Brain pericyte (primary cell): ENCODE measurements at regions not wholly inside any gene's neighbourhood (a gene's known extent, or its start where the extent isn't known, plus 50 kb on each side); places are given as distances from the start of the nearest gene placed in this dataset.
"Not testable (repeated sequence)": the region's sequence is repeated elsewhere in the genome, so short reads cannot be mapped to it uniquely, and the experiment has no call there.

Experiments
- DNase-seq: peaks from one replicate; pipeline ENCODE4 v3.0.0-alpha.2; 2012; ENCODE audit warnings: low read depth, low spot score

DNA sequence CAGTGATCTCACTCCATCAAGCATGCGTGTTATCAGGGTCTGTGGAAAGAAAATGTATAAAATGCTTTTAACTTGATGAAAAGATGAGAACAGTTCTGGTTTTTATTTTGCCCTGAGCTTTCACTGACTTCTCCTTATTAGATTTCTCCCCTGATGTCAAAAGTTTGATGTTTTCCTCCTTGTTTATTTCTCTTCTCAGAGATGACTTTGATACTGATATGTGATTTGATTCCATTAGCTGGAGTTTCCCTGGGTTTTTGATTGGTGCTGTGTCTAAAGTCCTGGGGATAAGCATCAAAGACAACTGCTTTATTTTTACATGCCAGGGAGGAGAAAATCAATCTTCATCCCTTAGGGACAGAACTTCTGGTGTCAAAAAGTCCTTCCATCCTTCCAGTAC lies 510.0 kb downstream of the KCTD16 start:
- no peak for DNase-seq

DNA sequence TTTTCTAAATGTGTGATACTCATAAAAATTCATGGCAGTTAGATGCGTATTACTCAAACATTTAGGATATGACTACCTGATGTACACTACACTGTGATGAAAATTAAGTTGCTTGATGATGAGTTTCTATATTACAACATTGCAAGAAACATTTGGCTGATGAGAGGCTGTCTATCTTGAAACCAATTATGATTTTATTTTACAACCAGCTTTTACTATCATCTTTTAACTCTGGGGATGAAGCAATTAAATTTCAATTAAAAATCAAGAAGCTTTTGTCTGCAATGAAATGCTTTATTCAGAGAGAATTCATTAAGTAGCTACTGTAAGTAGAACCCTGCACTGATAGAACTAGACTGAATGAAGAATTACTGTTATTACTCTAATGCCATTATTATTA lies 500.4 kb downstream of the KCTD16 start:
- DNase-seq: no peak

DNA sequence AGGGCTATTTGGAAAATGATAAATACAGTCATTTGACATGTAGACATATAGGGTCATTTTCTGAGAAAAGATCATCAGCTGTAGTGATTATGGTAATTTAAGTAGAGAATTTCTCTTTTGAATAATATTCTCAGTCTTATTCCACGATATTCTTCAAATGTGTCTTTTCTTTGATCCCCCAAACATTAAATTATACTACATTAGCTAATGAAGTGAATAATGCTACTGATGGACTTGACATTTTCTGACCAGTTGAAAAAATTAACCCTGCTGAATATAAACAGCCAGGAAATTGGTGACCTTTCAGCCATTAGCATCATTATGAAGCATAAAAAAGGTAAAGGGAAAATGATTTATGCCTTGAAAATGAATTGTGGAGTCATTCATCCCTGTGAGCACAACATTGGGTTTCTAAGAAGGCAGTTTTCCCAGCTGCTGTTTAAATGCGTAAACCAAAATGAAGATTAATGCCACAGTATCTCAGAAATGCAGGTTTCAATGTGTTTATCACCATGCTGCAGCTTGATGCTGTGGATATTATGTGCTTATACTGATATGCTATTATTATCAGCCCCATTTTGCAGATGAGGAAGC lies 489.1 kb downstream of the KCTD16 start:
- no peak for DNase-seq

DNA sequence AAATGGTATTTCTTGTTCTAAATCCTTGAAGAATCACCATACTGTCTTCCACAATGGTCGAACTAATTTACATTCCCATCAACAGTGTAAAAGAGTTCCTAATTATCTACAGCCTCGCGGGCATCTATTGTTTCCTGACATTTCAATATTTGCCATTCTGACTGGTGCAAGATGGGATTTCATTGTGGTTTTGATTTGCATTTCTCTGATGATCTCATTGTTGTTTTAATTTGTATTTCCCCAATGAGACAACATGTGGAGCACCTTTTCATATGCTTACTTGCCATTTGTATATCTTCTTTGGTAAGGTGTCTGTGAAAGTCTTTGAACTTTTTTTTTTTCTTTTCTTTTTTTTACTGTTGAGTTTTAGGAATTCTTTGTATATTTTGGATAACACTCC lies 473.6 kb downstream of the KCTD16 start:
- DNase-seq: no peak

DNA sequence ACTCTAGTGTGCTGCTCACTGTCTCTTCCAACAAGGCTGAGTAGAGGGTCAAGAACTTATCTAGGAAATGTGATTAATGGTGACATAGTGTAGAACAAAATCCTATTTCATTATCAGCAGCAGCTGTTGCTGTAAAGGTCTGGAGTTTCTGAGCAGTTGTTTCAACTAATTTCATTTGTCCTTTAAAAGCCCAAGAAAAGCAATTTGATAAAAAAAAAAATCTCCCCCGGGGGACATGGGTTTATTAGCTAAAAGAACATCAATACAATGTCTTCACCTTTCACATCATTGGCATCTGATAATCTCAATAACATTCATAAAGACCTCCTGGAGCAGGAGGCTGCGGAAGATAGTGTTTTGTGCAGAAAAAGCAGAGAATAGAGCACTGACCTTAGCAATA lies 468.1 kb downstream of the KCTD16 start:
- no peak for DNase-seq

DNA sequence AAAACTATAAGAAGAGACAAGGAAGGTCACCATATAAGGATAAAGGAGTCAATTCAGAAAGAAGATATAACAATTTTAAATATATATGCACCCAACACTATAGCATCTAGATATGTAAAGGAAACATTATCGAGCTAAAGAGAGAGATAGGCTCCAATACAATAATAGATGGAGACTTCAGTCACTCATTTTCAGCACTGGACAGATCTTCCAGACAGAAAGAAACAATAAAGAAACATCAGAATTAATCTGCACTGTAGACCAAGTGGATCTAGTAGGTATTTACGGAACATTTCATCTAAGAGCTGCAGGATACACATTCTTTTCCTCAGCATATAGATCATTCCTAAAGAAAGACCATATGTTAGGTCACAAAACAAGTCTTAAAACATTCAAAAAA lies 463.5 kb downstream of the KCTD16 start:
- DNase-seq: no peak

DNA sequence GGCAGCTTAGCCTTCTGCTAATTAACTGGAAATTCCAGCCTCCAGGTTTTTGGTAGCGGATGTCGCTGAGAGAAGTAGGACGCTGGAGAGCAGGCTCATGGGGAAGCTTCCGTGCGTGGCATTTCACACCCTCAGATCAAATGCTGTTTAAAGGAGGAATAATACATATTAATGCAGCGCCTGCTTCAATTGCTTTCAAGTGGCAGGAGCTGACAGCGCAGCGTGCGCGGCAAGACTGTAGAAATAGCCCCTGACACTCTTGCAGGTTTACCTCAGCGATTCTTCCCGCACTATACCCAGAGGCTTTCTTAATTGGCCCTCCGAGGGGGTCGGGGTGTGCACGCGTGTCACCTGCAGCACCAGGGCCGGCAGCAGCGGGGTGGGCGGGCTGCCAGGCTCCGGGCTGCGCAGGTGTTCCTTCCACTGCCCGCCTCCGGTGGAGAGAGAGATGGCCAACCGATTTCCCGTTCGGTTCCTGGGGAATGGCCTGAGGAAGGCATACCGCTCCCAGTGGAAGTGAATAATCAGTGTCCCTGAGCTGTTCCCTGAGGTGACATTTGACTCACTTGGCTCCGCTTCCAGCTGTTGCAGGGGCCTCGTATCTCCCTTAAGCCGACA lies 427.9 kb downstream of the KCTD16 start:
- DNase-seq: no peak

DNA sequence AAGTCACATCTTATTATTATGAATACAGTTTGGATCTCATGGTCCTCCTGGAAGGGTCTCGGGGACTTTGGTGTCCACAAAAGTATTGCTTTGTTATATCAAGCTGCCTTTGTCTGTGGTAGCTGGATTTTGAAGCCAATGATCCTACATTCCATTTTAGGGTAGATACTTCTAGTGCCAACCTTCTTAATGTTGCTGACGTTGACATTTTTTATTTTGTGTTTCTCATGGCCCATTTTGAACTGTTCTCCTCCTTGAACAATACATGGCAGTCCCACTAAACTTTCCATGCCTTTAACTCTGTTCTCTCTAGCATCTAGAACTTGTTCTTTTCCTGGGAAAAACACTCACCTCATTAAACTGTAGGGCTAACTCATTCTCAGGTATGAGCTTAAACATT lies 425.8 kb downstream of the KCTD16 start:
- DNase-seq: no peak

DNA sequence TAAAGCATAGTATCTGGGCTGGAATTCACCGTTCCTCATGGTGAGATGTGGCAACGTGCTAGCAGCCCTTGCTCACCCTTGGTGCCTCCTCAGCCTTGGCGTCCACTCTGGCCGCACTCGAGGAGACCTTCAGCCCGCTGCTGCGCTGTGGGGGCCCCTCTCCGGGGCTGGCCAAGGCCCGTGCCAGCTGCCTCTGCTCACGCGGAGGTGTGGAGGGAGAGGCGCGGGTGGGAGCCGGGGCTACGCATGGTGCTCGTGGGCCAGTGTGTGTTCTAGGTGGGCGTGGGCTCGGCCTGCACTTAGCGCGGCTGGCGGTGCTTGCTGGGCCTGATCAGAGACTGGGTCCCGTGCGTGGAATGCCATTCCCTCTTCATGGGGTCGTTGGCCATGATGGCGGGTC lies 424.2 kb downstream of the KCTD16 start:
- no peak for DNase-seq

DNA sequence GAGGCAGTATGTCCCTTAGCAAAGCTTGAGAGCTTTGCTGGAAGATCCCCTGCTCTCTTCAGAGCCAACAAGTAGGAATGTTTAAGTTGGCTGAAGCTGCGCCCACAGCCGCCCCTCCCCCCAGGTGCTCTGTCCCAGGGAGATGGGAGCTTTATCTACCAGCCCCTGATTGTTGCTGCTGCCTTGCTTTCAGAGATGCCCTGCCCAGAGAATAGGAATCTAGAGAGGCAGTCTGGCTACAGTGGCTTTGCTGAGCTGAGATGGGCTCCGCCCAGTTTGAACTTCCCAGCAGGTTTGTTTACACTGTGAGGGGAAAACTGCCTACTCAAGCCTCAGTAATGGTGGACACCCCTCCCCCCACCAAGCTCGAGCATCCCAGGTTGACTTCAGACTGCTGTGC lies 423.6 kb downstream of the KCTD16 start:
- not testable (repeated sequence) for DNase-seq

DNA sequence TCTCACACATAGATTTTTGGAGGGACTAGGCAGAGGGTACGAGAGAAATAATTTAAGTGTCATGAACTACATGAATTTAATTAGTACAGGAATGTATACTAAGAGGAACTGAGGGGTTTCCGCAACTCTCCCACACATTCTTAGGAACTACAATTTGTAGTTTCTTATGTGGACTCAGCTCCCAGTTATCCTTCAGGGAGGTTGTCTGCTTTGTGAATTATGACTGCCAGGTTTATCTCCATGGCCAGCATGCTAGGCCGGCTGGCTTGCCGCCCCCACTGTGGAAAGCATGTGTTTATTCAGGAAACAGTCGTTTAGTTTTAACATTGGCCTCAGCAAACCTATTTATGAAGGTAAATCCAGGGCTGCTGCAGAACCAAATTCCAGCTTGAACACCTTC lies 415.0 kb downstream of the KCTD16 start:
- DNase-seq: no peak

DNA sequence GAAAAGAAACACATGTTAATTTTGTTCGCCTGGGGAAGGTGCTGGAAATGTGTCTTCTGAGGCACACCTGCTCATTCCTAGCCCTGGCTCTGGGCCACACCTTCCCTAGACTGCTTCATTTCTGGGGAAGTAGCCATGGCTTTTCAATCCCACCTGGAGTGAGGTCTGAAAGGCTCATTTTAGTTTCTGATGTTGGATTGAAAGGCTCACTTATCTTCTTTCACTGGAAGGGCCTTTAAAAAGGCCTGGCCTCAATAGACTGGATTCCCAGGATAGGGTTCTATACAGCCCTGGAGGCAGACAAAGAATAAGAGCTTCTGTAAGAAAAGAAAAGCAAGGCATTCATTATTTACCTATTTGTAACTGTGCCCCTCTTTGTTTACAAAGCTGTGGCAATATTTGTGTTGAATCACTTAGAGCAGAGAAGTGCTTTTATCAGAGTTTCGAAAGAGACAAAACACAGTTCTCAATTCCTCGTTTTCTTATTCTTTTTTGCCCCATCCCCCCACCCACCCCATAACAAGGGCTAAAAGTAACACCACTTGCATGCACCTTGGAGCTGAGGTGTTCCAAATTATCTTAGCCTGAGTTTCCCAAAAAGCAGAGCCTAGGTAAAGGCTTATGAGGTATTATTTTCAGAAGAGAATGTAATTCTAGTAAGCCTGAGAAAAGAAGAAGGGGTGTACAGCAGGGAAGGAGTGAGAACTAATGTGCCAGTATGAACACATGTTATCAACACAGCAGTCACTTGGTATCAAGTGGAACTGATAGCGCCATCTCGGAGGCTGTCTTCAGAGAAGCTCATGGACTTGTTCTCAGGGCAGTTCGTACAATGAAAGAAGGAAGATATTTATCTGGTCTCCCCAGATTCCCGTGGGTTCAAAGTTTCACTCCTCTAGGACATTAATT lies 413.1 kb downstream of the KCTD16 start:
- no peak for DNase-seq

DNA sequence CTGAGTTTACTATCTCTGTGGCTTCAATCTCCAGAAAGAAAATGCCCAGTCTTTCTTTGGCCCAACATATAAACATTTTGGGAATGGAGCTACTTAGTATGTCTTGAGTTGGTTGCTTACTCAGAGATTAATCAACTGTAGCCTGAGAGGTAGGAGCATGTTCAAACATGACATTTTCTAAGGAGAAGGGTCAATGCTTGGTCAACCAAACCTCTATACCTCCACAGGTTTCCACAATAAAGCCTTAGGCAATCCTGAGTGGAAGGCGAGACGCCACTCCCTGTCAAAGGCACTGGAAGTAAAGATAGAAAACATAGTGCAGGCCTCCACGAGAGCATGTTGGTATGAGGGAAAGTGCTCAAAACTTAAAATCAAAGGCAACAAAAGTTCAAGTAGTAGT lies 411.4 kb downstream of the KCTD16 start:
- no peak for DNase-seq

DNA sequence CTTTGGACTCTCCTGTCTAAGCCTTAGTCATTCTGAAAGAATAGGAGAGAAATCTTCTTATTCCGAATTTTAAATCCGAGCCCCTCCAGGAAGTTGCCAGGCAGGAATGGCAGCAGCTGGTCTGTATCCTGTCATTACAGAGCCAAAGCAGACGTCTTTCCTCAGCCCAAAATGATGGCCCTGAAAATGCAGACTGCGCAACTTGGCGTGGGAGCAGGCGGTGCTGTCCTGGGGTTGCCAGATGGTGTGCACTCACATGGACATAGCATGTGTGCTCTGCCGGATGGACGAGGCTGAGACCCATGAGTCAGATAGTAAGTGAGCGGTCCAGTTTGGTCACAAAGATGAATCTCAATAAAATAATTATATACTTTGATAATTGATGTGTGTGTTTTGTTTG lies 410.4 kb downstream of the KCTD16 start:
- DNase-seq: no peak

DNA sequence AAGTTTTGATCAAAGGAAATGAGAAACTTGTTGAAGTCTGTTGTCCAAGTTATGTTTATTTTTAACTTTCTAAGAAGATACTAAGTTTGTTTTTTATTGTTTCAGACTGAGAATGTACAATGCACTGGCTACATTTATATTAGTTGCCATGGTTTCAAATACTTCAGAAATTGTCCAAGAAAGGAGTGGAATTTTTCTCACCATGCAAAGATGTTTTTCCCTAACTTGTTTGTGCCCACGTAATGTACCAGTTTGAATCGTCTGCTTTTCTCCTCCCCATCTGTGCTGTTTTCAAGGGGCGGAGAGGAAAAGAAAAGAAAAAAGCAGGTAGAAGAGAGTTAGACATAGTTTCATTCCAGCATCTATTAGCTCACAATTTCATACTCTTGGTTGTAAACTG lies 407.0 kb downstream of the KCTD16 start:
- no peak for DNase-seq

DNA sequence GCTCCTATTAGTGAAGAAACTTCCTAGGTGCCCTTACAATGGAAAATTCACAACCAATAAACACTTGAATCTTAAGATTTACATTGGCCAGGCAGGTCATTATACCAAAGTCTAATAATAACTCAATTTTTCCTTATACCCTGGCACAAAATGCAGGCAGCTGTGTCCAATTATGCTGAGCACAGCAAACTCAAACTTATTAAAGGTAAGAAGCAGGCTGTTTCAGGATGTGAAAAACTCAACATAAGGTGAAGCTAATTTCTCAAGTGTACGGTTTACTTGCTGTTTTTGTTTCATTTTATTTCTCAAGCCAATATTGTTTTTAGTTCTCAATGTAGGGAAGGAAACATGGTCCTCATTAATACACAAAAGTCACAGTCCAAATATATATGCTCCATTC lies 405.1 kb downstream of the KCTD16 start:
- no peak for DNase-seq

DNA sequence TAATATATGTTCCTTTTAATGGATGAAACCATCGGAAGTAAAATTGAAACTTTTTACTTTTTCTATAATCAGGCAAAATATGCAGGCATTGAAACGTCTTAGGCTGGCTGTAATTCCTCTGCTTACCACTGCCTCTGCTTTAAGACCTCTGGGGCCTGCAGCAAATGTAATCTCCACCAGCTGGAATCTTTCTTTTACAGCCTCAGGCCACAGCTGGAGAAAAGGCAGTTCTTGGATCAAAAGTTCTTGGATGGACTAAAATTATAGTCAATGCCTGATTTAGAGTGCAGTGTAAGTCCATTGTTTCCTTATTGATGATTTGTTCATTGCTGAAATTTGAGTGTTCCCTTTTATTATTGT lies 396.7 kb downstream of the KCTD16 start:
- DNase-seq: no peak

DNA sequence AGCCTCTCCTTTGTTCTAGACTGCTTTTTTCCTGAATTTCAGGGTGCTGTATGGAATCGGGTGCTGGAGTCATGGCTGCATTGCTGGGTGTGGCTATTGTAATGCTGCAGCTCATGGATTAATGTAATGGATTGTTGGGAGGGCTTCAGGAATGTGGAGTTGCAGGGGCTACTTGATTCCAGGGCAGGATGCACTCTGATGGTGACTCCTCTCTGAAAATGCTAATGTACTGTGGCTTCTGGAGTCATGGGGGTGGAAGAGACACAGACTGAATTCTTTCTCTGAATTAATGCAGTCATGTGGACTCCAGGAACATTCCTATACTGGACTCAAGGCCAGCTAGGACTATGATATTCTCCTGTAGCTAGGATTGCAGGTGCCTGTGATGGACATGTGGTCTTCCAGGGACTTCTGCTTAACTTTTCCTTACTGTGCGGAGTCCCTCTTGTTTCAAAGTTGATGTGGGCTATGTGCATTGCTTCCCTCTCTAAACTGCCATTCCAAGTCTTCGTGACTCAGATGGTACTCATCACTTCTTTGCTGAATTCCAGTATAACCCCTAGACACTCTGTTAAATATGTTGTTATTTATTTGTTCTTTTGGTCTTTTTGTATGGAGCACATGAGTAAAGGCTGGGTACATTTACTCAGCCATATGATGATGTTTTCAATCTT lies 396.2 kb downstream of the KCTD16 start:
- no peak for DNase-seq

DNA sequence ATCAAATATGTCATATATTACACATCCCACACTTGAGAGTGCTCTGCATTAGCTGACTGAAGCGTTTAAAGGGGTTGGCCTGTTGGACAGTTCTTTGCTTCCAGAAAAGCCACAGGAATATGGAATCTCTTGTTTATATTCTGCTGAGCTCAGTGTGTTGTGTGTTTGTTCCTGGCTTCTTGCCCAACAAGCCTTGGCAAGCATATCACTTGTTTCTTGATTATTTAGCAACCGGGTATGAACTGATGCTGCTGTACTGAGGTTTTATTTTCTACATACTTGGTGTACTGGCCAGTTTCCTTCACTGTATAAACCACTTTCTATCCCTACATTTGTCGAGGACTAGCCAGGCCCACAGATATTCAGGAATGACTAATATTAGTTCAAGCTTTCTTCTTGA lies 378.9 kb downstream of the KCTD16 start:
- DNase-seq: no peak

DNA sequence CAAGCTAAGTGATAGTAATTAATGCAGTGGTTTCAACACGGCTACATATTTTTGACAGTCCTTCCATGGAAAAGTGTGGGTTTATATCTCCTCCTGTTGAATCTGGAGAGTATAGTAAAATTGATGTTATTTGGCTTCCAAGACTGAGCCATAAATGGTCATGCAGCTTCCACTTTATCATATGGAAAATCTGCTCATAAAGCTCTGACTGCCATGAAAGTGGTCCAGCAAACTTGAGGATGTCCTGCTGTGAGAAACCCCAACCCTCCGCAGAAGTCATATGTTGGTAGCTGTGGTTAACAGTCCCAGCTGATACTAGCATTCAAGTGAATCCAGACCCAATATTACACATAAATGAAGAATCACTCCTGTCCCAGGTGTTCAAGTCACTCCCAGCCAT lies 378.3 kb downstream of the KCTD16 start:
- no peak for DNase-seq

DNA sequence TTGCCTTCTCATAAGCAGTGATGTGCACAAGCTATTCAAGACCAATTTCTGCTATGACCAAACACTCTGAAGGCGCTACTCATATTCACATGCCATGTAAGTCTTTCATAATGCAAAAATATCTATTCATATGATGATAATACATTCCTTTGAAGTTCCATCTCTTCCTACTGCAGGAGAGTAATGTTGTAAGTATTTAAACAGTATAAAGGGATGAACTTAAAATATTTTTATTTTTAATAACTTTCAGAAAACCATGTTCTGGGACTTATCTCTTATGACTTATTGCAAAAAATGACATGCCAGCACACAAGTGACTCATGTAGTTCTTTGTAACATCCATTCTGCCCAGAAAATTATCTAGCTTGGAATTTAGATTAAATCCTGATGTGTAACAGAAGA lies 376.4 kb downstream of the KCTD16 start:
- no peak for DNase-seq

DNA sequence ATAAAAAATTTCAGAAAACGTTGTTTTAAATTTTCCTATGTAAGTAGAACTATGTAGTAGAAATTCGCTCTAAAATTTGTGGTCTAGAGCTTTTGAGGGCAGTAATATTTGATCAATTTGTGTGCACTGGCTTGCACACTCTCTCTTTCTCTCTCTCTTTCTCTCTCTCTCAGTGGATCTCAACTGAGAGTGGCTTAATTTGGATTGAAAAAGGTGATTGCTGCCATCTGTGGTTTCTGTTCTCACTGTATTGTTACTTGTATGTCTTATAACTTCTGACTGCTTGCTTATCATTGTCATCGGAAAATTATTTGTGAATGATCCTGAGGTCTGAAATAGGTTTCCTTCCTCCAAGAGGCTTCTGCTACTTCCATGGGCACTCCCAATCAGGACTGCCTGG lies 368.2 kb downstream of the KCTD16 start:
- DNase-seq: no peak
